ENCODE measurements at regions not wholly inside any gene's neighbourhood (a gene's known extent, or its start where the extent isn't known, plus 50 kb on each side); places are given as distances from the start of the nearest gene placed in this dataset.
"Not testable (repeated sequence)": the region's sequence is repeated elsewhere in the genome, so short reads cannot be mapped to it uniquely, and the experiment has no call there.

GRCh38 chr13:53110181-53110580 is 81.6 kb downstream of the OLFM4 start:
- H3K4me2 ChIP-seq: no peak overlapping the region
- H4K20me1 ChIP-seq (ENCODE audit: insufficient read depth, poor library complexity, severe bottlenecking): no peaks in the 10 kb centered on the region
- no peak overlapping the region for H3K27ac ChIP-seq
- no peaks in the 10 kb centered on the region for H3K79me2 ChIP-seq
- no peaks in the 10 kb centered on the region for H3K27me3 ChIP-seq
- no peaks in the 10 kb centered on the region for H3K4me1 ChIP-seq (ENCODE audit: insufficient read depth)
- no peaks in the 10 kb centered on the region for H3K36me3 ChIP-seq (replicated peaks; ENCODE audit: insufficient read depth, low read depth)
- H3K4me3 ChIP-seq: no peak overlapping the region
- no peak for DNase-seq (ENCODE audit: low spot score)
- TF ChIP-seq, protein P1, sequence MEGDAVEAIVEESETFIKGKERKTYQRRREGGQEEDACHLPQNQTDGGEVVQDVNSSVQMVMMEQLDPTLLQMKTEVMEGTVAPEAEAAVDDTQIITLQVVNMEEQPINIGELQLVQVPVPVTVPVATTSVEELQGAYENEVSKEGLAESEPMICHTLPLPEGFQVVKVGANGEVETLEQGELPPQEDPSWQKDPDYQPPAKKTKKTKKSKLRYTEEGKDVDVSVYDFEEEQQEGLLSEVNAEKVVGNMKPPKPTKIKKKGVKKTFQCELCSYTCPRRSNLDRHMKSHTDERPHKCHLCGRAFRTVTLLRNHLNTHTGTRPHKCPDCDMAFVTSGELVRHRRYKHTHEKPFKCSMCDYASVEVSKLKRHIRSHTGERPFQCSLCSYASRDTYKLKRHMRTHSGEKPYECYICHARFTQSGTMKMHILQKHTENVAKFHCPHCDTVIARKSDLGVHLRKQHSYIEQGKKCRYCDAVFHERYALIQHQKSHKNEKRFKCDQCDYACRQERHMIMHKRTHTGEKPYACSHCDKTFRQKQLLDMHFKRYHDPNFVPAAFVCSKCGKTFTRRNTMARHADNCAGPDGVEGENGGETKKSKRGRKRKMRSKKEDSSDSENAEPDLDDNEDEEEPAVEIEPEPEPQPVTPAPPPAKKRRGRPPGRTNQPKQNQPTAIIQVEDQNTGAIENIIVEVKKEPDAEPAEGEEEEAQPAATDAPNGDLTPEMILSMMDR (IDR thresholded peaks at IDR 0.05; ENCODE audit: poor library complexity): no peak
- no peak for TF ChIP-seq EZH2 (IDR thresholded peaks at IDR 0.05; ENCODE audit: borderline replicate concordance)
- no peak for TF ChIP-seq EZH2phosphoT487 (IDR thresholded peaks at IDR 0.05; ENCODE audit: low read depth, severe bottlenecking, unreplicated experiment)
- no peaks in the 10 kb centered on the region for H3K9me3 ChIP-seq (ENCODE audit: low read depth)
- no peaks in the 10 kb centered on the region for H3K9me2 ChIP-seq (replicated peaks; ENCODE audit: insufficient read depth)
- 76% methylated on average over 2 of the region's 2 CpGs for WGBS (ENCODE audit: low lambda C conversion rate, missing lambda C conversion rate)
- H2AFZ ChIP-seq: no peak overlapping the region

DNA sequence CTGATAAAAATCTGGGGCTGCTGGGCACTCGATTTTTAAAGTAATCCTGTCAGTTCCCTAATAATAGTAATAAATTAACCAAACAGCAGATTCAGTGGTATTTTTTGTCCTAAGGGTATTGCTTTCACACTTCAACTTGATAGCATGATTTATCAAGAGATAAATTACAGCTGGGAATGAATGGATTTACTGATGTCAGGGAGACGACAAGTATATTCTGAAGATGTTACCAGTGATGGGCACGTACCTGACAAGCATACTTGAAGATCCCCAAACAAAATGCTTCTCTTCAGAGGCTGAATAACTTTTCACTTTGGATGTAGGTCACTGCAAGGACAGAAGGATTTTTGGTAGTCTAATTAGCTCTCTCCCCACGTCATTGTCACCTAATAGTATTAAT is 82.0 kb downstream of the OLFM4 start:
- Histone ChIP-seq H3K36me3 (replicated peaks; ENCODE audit: insufficient read depth, low read depth) (no peaks in the 10 kb centered on the region), H3K27ac (no peak overlapping the region), H3K4me1 (ENCODE audit: insufficient read depth) (no peaks in the 10 kb centered on the region), H4K20me1 (ENCODE audit: insufficient read depth, poor library complexity, severe bottlenecking) (no peaks in the 10 kb centered on the region), H2AFZ (no peak overlapping the region), H3K9me2 (replicated peaks; ENCODE audit: insufficient read depth) (no peaks in the 10 kb centered on the region), H3K4me3 (no peak overlapping the region), H3K79me2 (no peaks in the 10 kb centered on the region), H3K9me3 (ENCODE audit: low read depth) (no peaks in the 10 kb centered on the region), H3K4me2 (no peak overlapping the region), H3K27me3 (no peaks in the 10 kb centered on the region)
- TF ChIP-seq, protein P1 (IDR thresholded peaks at IDR 0.05; ENCODE audit: poor library complexity): no peak
- TF ChIP-seq EZH2phosphoT487 (IDR thresholded peaks at IDR 0.05; ENCODE audit: low read depth, severe bottlenecking, unreplicated experiment) (no peak), EZH2 (IDR thresholded peaks at IDR 0.05; ENCODE audit: borderline replicate concordance) (no peak)
- DNase-seq (ENCODE audit: low spot score): no peak
- 64% methylated on average over 4 of the region's 4 CpGs for WGBS (ENCODE audit: low lambda C conversion rate, missing lambda C conversion rate)

GRCh38 chr13:53112522-53112921 is 83.9 kb downstream of the OLFM4 start:
- Histone ChIP-seq H3K4me2 (no peak overlapping the region), H3K4me1 (ENCODE audit: insufficient read depth) (no peaks in the 10 kb centered on the region), H3K36me3 (replicated peaks; ENCODE audit: insufficient read depth, low read depth) (no peaks in the 10 kb centered on the region), H4K20me1 (ENCODE audit: insufficient read depth, poor library complexity, severe bottlenecking) (no peaks in the 10 kb centered on the region), H3K9me3 (ENCODE audit: low read depth) (no peaks in the 10 kb centered on the region), H2AFZ (no peak overlapping the region), H3K9me2 (replicated peaks; ENCODE audit: insufficient read depth) (no peaks in the 10 kb centered on the region), H3K27ac (no peak overlapping the region), H3K4me3 (no peak overlapping the region), H3K79me2 (no peaks in the 10 kb centered on the region), H3K27me3 (no peaks in the 10 kb centered on the region)
- no peak for DNase-seq (ENCODE audit: low spot score)
- TF ChIP-seq EZH2 (IDR thresholded peaks at IDR 0.05; ENCODE audit: borderline replicate concordance) (no peak), EZH2phosphoT487 (IDR thresholded peaks at IDR 0.05; ENCODE audit: low read depth, severe bottlenecking, unreplicated experiment) (no peak)
- TF ChIP-seq, protein P1 (IDR thresholded peaks at IDR 0.05; ENCODE audit: poor library complexity): no peak
- 83% methylated on average over 2 of the region's 2 CpGs for WGBS (ENCODE audit: low lambda C conversion rate, missing lambda C conversion rate)

DNA sequence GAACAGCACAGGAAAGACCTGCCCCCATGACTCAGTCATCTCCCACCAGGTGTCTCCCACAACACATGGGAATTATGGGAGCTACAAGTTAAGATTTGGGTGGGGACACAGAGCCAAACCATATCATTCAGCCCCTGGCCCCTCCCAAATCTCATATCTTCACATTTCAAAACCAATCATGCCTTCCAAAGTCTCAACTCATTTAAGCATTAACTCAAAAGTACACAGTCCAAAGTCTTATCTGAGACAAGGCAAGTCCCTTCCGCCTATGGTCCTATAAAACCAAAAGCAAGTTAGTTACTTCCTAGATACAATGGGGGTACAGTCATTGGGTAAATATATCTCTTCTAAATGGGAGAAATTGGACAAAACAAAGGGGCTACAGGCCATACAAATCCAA is 88.4 kb downstream of the OLFM4 start:
- not testable (repeated sequence) for H4K20me1 ChIP-seq (ENCODE audit: insufficient read depth, poor library complexity, severe bottlenecking); H3K4me2 ChIP-seq; H3K4me3 ChIP-seq; H3K4me1 ChIP-seq (ENCODE audit: insufficient read depth); H3K27me3 ChIP-seq; DNase-seq (ENCODE audit: low spot score); H3K9me3 ChIP-seq (ENCODE audit: low read depth); H3K36me3 ChIP-seq (replicated peaks; ENCODE audit: insufficient read depth, low read depth); H3K9me2 ChIP-seq (replicated peaks; ENCODE audit: insufficient read depth); H3K79me2 ChIP-seq; H3K27ac ChIP-seq; H2AFZ ChIP-seq
- 88% methylated on average over 1 of the region's 1 CpG for WGBS (ENCODE audit: low lambda C conversion rate, missing lambda C conversion rate)
